Retinal pigment epithelial cell (primary cell): ENCODE measurements at regions not wholly inside any gene's neighbourhood (a gene's known extent, or its start where the extent isn't known, plus 50 kb on each side); places are given as distances from the start of the nearest gene placed in this dataset.

ENCODE experiments used
- DNase-seq: peaks from one replicate; pipeline ENCODE4 v3.0.0-alpha.2; 2010; ENCODE audit warnings: low read depth
- H3K4me3 ChIP-seq: 2 replicates; pipeline ENCODE4 v1.5.1; 2011; ENCODE audit warnings: mild to moderate bottlenecking, low read length, control low read depth, moderate library complexity
- CTCF ChIP-seq: conservative IDR thresholded peaks from 2 replicates; pipeline ENCODE4 v1.5.1; 2011; ENCODE audit warnings: low read depth, low read length, control low read depth, inconsistent platforms

GRCh38 chr6:150537491-150537890 lies 62.2 kb upstream of the PLEKHG1 start:
- no peak for TF ChIP-seq CTCF
- H3K4me3 ChIP-seq = no peak overlapping the region
- DNase-seq = no peak

- no peak for DNase-seq
- no peak overlapping the region for H3K4me3 ChIP-seq
- no peak for TF ChIP-seq CTCF
These were observed 61.8 kb upstream of the PLEKHG1 start for GRCh38 chr6:150537893-150538292.

- DNase-seq = no peak
- TF ChIP-seq CTCF = no peak
- H3K4me3 ChIP-seq = no peak overlapping the region
These were observed 60.6 kb upstream of the PLEKHG1 start for GRCh38 chr6:150539111-150539510.

GRCh38 chr6:150539568-150539967 lies 60.1 kb upstream of the PLEKHG1 start:
- no peak for TF ChIP-seq CTCF
- H3K4me3 ChIP-seq = no peak overlapping the region
- DNase-seq = no peak

GRCh38 chr6:150541576-150541975 lies 58.1 kb upstream of the PLEKHG1 start:
- TF ChIP-seq CTCF = no peak
- no peak for DNase-seq
- H3K4me3 ChIP-seq = no peak overlapping the region

GRCh38 chr6:150543178-150543577 lies 56.5 kb upstream of the PLEKHG1 start:
- TF ChIP-seq CTCF = no peak
- no peak overlapping the region for H3K4me3 ChIP-seq
- no peak for DNase-seq

- H3K4me3 ChIP-seq = no peak overlapping the region
- DNase-seq = no peak
- TF ChIP-seq CTCF = no peak
These were observed 54.9 kb upstream of the PLEKHG1 start for GRCh38 chr6:150544793-150545192.
